Liver (tissue), 8 donors: ENCODE measurements at regions not wholly inside any gene's neighbourhood (a gene's known extent, or its start where the extent isn't known, plus 50 kb on each side); places are given as distances from the start of the nearest gene placed in this dataset.

ENCODE experiments used
- DNase-seq: peaks from one replicate; pipeline ENCODE4 v3.0.0-alpha.2; 2017; ENCODE audit warnings: low spot score
- H3K27ac ChIP-seq, 2 donors: one replicate each; pipeline ENCODE4 v1.7.0; 2013; ENCODE audit warnings: inconsistent platforms in 2 of 2, low read length in 2 of 2, control low read depth in 1 of 2, low read depth in 1 of 2, mild to moderate bottlenecking in 1 of 2
- H3K27me3 ChIP-seq, 4 donors: one replicate each; pipeline versions ENCODE4 v1.6.1 to v1.7.0; 2013; ENCODE audit warnings: low read length in 3 of 4, inconsistent platforms in 1 of 4, mild to moderate bottlenecking in 1 of 4, moderate library complexity in 1 of 4; ENCODE audit not compliant: control insufficient read depth in 4 of 4, insufficient read depth in 4 of 4
- H3K36me3 ChIP-seq, 4 donors: one replicate each; pipeline versions ENCODE4 v1.6.1 to v1.7.0; 2013; ENCODE audit warnings: low read length in 3 of 4, mild to moderate bottlenecking in 3 of 4, low read depth in 1 of 4, moderate library complexity in 1 of 4; ENCODE audit not compliant: control insufficient read depth in 4 of 4, insufficient read depth in 3 of 4
- H3K4me1 ChIP-seq, 4 donors: one replicate each; pipeline versions ENCODE4 v1.6.1 to v1.7.0; 2013; ENCODE audit warnings: low read length in 3 of 4, mild to moderate bottlenecking in 3 of 4, moderate library complexity in 1 of 4; ENCODE audit not compliant: control insufficient read depth in 4 of 4, insufficient read depth in 4 of 4
- H3K4me3 ChIP-seq, 3 donors: one replicate each; pipeline versions ENCODE4 v1.6.1 to v1.7.0; 2013; ENCODE audit warnings: low read length in 3 of 3, control low read depth in 1 of 3, low read depth in 1 of 3, mild to moderate bottlenecking in 1 of 3
- H3K9ac ChIP-seq, 2 donors: one replicate each; pipeline ENCODE4 v1.7.0; 2013; ENCODE audit warnings: low read length in 2 of 2, mild to moderate bottlenecking in 2 of 2, moderate library complexity in 2 of 2, control low read depth in 1 of 2, low read depth in 1 of 2
- H3K9me3 ChIP-seq, 4 donors: one replicate each; pipeline versions ENCODE4 v1.6.1 to v1.7.0; 2013; ENCODE audit warnings: low read length in 3 of 4; ENCODE audit not compliant: control insufficient read depth in 4 of 4
- EGR1 ChIP-seq, 2 donors: IDR thresholded peaks; 2 replicates each; pipeline ENCODE4 v1.6.1; 2016 to 2018; ENCODE audit warnings: antibody characterized with exemption in 2 of 2, low read depth in 2 of 2
- FOXA1 ChIP-seq: IDR thresholded peaks from 2 replicates; pipeline ENCODE4 v1.6.1; 2016; ENCODE audit warnings: antibody characterized with exemption
- FOXA2 ChIP-seq: IDR thresholded peaks from 2 replicates; pipeline ENCODE4 v1.6.1; 2016; ENCODE audit warnings: antibody characterized with exemption
- GABPA ChIP-seq, 2 donors: IDR thresholded peaks in 1 of 2; conservative IDR thresholded peaks in 1 of 2; 2 replicates each; pipeline ENCODE4 v1.6.1; 2016; ENCODE audit warnings: antibody characterized with exemption in 2 of 2, mild to moderate bottlenecking in 1 of 2, moderate library complexity in 1 of 2
- HNF4A ChIP-seq, 2 donors: conservative IDR thresholded peaks; 2 replicates each; pipeline ENCODE4 v1.6.1; 2016; ENCODE audit warnings: antibody characterized with exemption in 2 of 2, mild to moderate bottlenecking in 2 of 2
- HNF4G ChIP-seq: IDR thresholded peaks from 2 replicates; pipeline ENCODE4 v1.6.1; 2016; ENCODE audit warnings: antibody characterized with exemption
- JUND ChIP-seq, 2 donors: IDR thresholded peaks; 2 replicates each; pipeline ENCODE4 v1.6.1; 2016; ENCODE audit warnings: antibody characterized with exemption in 2 of 2
- NR2F2 ChIP-seq: IDR thresholded peaks from 2 replicates; pipeline ENCODE4 v1.6.1; 2016; ENCODE audit warnings: antibody characterized with exemption
- RAD21 ChIP-seq, 2 donors: IDR thresholded peaks; 2 replicates each; pipeline ENCODE4 v1.6.1; 2016; ENCODE audit warnings: antibody characterized with exemption in 2 of 2, mild to moderate bottlenecking in 2 of 2
- RXRA ChIP-seq, 2 donors: IDR thresholded peaks; 2 replicates each; pipeline ENCODE4 v1.6.1; 2017 to 2018; ENCODE audit warnings: antibody characterized with exemption in 2 of 2, mild to moderate bottlenecking in 1 of 2
- SP1 ChIP-seq: IDR thresholded peaks from 2 replicates; pipeline ENCODE4 v1.6.1; 2018; ENCODE audit warnings: antibody characterized with exemption, mild to moderate bottlenecking
- TAF1 ChIP-seq: conservative IDR thresholded peaks from 2 replicates; pipeline ENCODE4 v1.6.1; 2016; ENCODE audit warnings: antibody characterized with exemption, mild to moderate bottlenecking
- YY1 ChIP-seq: IDR thresholded peaks from 2 replicates; pipeline ENCODE4 v1.6.1; 2016; ENCODE audit warnings: antibody characterized with exemption, mild to moderate bottlenecking
- WGBS: extraction: QIAGEN DNeasy Blood & Tissue Kit; methylation state at CpG from one replicate; pipeline ENCODE4 v1.1.7; 2013; 5-methylcytosine and 5-hydroxymethylcytosine counted together
- TF ChIP-seq, protein P1 (sequence below): IDR thresholded peaks from 2 replicates; pipeline ENCODE4 v1.6.1; 2016; ENCODE audit warnings: antibody characterized with exemption
- TF ChIP-seq, protein P2 (sequence below): IDR thresholded peaks from 2 replicates; pipeline ENCODE4 v1.6.1; 2016; ENCODE audit warnings: antibody characterized with exemption
- TF ChIP-seq, protein P3 (sequence below): IDR thresholded peaks from 2 replicates; pipeline ENCODE4 v1.6.1; 2016; ENCODE audit warnings: antibody characterized with exemption
- TF ChIP-seq, protein P4 (sequence below): IDR thresholded peaks from 2 replicates; pipeline ENCODE4 v1.6.1; 2016; ENCODE audit warnings: antibody characterized with exemption, mild to moderate bottlenecking
- TF ChIP-seq, protein P5 (sequence below): fragments of 150-350 bp; IDR thresholded peaks from 2 replicates; pipeline ENCODE4 v1.5.1; 2017; ENCODE audit warnings: improper control_type of control experiment, low read depth, low read length; ENCODE audit not compliant: missing input control
- donor health status: healthy.
- donor health status: healthy.
- donor health status: healthy.
- donor health status: healthy.
- donor health status: healthy.

DNA sequence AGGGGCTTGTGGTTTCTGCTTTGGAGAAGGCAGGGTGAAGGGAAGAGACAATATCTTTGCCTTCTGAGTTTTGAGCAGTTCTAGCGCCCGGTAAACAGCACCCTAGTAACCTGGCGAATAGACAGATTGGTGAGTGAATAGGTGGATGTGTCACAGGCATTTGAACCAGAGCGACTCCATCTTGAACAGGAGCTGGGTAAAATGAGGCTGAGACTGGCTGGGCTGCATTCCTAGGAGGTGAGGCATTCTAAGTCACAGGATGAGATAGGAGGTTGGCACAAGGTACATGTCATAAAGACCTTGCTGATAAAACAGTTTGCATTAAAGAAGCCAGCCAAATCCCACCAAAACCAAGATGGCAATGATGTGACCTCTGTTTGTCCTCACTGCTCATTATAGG, 643.6 kb upstream of the TMEM132C start (continued):
- TF ChIP-seq, protein P1, sequence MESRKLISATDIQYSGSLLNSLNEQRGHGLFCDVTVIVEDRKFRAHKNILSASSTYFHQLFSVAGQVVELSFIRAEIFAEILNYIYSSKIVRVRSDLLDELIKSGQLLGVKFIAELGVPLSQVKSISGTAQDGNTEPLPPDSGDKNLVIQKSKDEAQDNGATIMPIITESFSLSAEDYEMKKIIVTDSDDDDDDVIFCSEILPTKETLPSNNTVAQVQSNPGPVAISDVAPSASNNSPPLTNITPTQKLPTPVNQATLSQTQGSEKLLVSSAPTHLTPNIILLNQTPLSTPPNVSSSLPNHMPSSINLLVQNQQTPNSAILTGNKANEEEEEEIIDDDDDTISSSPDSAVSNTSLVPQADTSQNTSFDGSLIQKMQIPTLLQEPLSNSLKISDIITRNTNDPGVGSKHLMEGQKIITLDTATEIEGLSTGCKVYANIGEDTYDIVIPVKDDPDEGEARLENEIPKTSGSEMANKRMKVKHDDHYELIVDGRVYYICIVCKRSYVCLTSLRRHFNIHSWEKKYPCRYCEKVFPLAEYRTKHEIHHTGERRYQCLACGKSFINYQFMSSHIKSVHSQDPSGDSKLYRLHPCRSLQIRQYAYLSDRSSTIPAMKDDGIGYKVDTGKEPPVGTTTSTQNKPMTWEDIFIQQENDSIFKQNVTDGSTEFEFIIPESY: no peak
- TF ChIP-seq HNF4A (conservative IDR thresholded peaks at IDR 0.05) (no peak), HNF4G (no peak), JUND (IDR thresholded peaks at IDR 0.05) (no peak), TAF1 (no peak), SP1 (no peak), YY1 (no peak)
- TF ChIP-seq, protein P2, sequence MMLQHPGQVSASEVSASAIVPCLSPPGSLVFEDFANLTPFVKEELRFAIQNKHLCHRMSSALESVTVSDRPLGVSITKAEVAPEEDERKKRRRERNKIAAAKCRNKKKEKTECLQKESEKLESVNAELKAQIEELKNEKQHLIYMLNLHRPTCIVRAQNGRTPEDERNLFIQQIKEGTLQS: no peak
- TF ChIP-seq, protein P3, sequence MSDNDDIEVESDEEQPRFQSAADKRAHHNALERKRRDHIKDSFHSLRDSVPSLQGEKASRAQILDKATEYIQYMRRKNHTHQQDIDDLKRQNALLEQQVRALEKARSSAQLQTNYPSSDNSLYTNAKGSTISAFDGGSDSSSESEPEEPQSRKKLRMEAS: no peak

DNA sequence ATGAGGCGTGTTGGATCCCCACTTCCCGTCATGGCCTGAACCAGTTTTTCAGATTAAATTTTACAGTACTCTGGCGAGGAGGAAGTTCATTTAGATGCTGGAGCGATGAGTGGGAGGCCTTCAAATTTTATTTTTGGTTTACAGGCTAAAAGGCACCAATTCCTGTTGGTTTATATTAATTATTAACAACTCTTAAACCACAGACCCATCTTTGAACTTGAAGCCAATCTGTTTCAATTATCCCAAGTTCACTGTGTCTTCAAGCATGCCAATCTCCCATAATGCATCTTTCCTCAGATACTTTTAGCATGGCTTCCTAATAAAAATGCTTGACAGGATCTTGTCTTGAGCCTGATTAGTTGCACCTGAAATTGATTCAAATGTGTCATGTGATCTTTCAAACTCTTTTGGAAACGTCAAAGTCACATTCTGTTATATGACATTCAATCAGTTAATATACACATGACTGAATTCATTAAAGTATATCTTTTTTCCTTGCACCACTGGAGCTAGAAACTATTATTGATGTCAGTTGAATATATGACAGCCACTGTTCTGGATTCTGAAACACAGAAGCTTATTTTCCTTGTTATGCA, 641.7 kb upstream of the TMEM132C start:
- Histone ChIP-seq H3K4me3 (no peak overlapping the region), H3K9me3 (peaks cover 0 to 4% (median 2%) of the 10 kb centered on the region in 4 donors), H3K36me3 (no peaks in the 10 kb centered on the region), H3K4me1 (no peaks in the 10 kb centered on the region), H3K9ac (no peak overlapping the region), H3K27me3 (peaks cover 0 to 2% (median 0%) of the 10 kb centered on the region in 4 donors), H3K27ac (no peak overlapping the region)
- DNase-seq: no peak
- TF ChIP-seq FOXA2 (no peak), YY1 (no peak), FOXA1 (no peak), SP1 (no peak), EGR1 (IDR thresholded peaks at IDR 0.05; ENCODE audit: low read depth in 2 of 2) (no peak), RXRA (IDR thresholded peaks at IDR 0.05) (no peak), GABPA (IDR thresholded peaks at IDR 0.05 in 1 of 2, conservative IDR thresholded peaks at IDR 0.05 in 1 of 2) (no peak), HNF4G (no peak), NR2F2 (no peak), TAF1 (no peak), HNF4A (conservative IDR thresholded peaks at IDR 0.05) (no peak), JUND (IDR thresholded peaks at IDR 0.05) (no peak), RAD21 (IDR thresholded peaks at IDR 0.05) (no peak)
- TF ChIP-seq, protein P3: no peak
- TF ChIP-seq, protein P1: no peak
- TF ChIP-seq, protein P2: no peak
- TF ChIP-seq, protein P4, sequence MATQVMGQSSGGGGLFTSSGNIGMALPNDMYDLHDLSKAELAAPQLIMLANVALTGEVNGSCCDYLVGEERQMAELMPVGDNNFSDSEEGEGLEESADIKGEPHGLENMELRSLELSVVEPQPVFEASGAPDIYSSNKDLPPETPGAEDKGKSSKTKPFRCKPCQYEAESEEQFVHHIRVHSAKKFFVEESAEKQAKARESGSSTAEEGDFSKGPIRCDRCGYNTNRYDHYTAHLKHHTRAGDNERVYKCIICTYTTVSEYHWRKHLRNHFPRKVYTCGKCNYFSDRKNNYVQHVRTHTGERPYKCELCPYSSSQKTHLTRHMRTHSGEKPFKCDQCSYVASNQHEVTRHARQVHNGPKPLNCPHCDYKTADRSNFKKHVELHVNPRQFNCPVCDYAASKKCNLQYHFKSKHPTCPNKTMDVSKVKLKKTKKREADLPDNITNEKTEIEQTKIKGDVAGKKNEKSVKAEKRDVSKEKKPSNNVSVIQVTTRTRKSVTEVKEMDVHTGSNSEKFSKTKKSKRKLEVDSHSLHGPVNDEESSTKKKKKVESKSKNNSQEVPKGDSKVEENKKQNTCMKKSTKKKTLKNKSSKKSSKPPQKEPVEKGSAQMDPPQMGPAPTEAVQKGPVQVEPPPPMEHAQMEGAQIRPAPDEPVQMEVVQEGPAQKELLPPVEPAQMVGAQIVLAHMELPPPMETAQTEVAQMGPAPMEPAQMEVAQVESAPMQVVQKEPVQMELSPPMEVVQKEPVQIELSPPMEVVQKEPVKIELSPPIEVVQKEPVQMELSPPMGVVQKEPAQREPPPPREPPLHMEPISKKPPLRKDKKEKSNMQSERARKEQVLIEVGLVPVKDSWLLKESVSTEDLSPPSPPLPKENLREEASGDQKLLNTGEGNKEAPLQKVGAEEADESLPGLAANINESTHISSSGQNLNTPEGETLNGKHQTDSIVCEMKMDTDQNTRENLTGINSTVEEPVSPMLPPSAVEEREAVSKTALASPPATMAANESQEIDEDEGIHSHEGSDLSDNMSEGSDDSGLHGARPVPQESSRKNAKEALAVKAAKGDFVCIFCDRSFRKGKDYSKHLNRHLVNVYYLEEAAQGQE: no peak
- TF ChIP-seq, protein P5, sequence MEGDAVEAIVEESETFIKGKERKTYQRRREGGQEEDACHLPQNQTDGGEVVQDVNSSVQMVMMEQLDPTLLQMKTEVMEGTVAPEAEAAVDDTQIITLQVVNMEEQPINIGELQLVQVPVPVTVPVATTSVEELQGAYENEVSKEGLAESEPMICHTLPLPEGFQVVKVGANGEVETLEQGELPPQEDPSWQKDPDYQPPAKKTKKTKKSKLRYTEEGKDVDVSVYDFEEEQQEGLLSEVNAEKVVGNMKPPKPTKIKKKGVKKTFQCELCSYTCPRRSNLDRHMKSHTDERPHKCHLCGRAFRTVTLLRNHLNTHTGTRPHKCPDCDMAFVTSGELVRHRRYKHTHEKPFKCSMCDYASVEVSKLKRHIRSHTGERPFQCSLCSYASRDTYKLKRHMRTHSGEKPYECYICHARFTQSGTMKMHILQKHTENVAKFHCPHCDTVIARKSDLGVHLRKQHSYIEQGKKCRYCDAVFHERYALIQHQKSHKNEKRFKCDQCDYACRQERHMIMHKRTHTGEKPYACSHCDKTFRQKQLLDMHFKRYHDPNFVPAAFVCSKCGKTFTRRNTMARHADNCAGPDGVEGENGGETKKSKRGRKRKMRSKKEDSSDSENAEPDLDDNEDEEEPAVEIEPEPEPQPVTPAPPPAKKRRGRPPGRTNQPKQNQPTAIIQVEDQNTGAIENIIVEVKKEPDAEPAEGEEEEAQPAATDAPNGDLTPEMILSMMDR: no peak
- 76% methylated on average over 5 of the region's 5 CpGs for WGBS
